OCI-M2 (cell line): ENCODE measurements at regions not wholly inside any gene's neighbourhood (a gene's known extent, or its start where the extent isn't known, plus 50 kb on each side); places are given as distances from the start of the nearest gene placed in this dataset.
"Not testable (repeated sequence)": the region's sequence is repeated elsewhere in the genome, so short reads cannot be mapped to it uniquely, and the experiment has no call there.

Experiments
- DNase-seq: peaks from one replicate; lab custom pipeline; 2025; ENCODE audit not compliant: unreplicated experiment; lab: John Stamatoyannopoulos, UW

- DNase-seq: no peak
Measured at GRCh38 chr13:104634016-104634415, 1567.8 kb upstream of the SLC10A2 start.

- no peak for DNase-seq
Measured at GRCh38 chr13:104632736-104633135, 1566.5 kb upstream of the SLC10A2 start.

- no peak for DNase-seq
Measured at GRCh38 chr13:104625201-104625600, 1559.0 kb upstream of the SLC10A2 start.

- no peak for DNase-seq
Measured at GRCh38 chr13:104616990-104617389, 1550.8 kb upstream of the SLC10A2 start.

- DNase-seq: no peak
Measured at GRCh38 chr13:104614361-104615145, 1548.3 kb upstream of the SLC10A2 start.

GRCh38 chr13:104608331-104608730 is 1542.1 kb upstream of the SLC10A2 start:
- DNase-seq: no peak

GRCh38 chr13:104605435-104605834 is 1539.2 kb upstream of the SLC10A2 start:
- not testable (repeated sequence) for DNase-seq

- no peak for DNase-seq
Measured at GRCh38 chr13:104597546-104598180, 1531.4 kb upstream of the SLC10A2 start.

- DNase-seq: no peak
Measured at GRCh38 chr13:104595511-104595910, 1529.3 kb upstream of the SLC10A2 start.

- no peak for DNase-seq
Measured at GRCh38 chr13:104594806-104595205, 1528.6 kb upstream of the SLC10A2 start.

- DNase-seq: no peak
Measured at GRCh38 chr13:104593693-104594092, 1527.5 kb upstream of the SLC10A2 start.

- no peak for DNase-seq
Measured at GRCh38 chr13:104593251-104593576, 1527.0 kb upstream of the SLC10A2 start.

GRCh38 chr13:104592545-104593250 is 1526.5 kb upstream of the SLC10A2 start:
- no peak for DNase-seq

GRCh38 chr13:104592127-104592526 is 1525.9 kb upstream of the SLC10A2 start:
- no peak for DNase-seq

- no peak for DNase-seq
Measured at GRCh38 chr13:104586051-104586746, 1520.0 kb upstream of the SLC10A2 start.

GRCh38 chr13:104584481-104584880 is 1518.3 kb upstream of the SLC10A2 start:
- DNase-seq: no peak

- no peak for DNase-seq
Measured at GRCh38 chr13:104580931-104581330, 1514.7 kb upstream of the SLC10A2 start.

GRCh38 chr13:104577071-104577815 is 1511.0 kb upstream of the SLC10A2 start:
- DNase-seq: no peak

- DNase-seq: no peak
Measured at GRCh38 chr13:104571893-104572229, 1505.6 kb upstream of the SLC10A2 start.

GRCh38 chr13:104571161-104571892 is 1505.1 kb upstream of the SLC10A2 start:
- DNase-seq: peak; percentile 4
